HEK293T (cell line): ENCODE measurements at regions not wholly inside any gene's neighbourhood (a gene's known extent, or its start where the extent isn't known, plus 50 kb on each side); places are given as distances from the start of the nearest gene placed in this dataset.

Experiments used
- BHLHE40 ChIP-seq: fragments of 450-650 bp; IDR thresholded peaks from 2 replicates; pipeline ENCODE4 v1.6.1; 2016; ENCODE audit warnings: mild to moderate bottlenecking, moderate library complexity, borderline replicate concordance
- ELF4 ChIP-seq: fragments of 450-650 bp; IDR thresholded peaks from 2 replicates; pipeline ENCODE4 v1.6.1; 2017; ENCODE audit warnings: antibody characterized with exemption
- FOXA1 ChIP-seq: fragments of 450-650 bp; IDR thresholded peaks from 2 replicates; pipeline ENCODE4 v1.6.1; 2016; ENCODE audit warnings: mild to moderate bottlenecking
- FOXM1 ChIP-seq: fragments of 450-650 bp; IDR thresholded peaks from 2 replicates; pipeline ENCODE4 v1.6.1; 2017; ENCODE audit warnings: mild to moderate bottlenecking, borderline replicate concordance
- NFRKB ChIP-seq: fragments of 450-650 bp; IDR thresholded peaks from 2 replicates; pipeline ENCODE4 v1.6.1; 2016; ENCODE audit warnings: mild to moderate bottlenecking, moderate library complexity
- TARDBP ChIP-seq: fragments of 450-650 bp; IDR thresholded peaks from 2 replicates; pipeline ENCODE4 v1.6.1; 2016
- ZNF384 ChIP-seq: fragments of 450-650 bp; IDR thresholded peaks from 2 replicates; pipeline ENCODE4 v1.6.1; 2016

GRCh38 chr4:15198070-15198727, 195.9 kb downstream of the CPEB2 start:
- no peak for TF ChIP-seq BHLHE40
- TF ChIP-seq FOXM1 = no peak
- TF ChIP-seq NFRKB = no peak
- no peak for TF ChIP-seq FOXA1
- no peak for TF ChIP-seq TARDBP
- TF ChIP-seq ZNF384 = no peak
- no peak for TF ChIP-seq ELF4
